Testis (tissue), 2 donors: ENCODE measurements at regions not wholly inside any gene's neighbourhood (a gene's known extent, or its start where the extent isn't known, plus 50 kb on each side); places are given as distances from the start of the nearest gene placed in this dataset.

Experiments used
- DNase-seq: peaks from one replicate; pipeline ENCODE4 v3.0.0-alpha.2; 2019
- H3K27ac ChIP-seq, 2 donors: fragments of 200-600 bp; sonication (generic); one replicate each; pipeline ENCODE4 v1.5.1; 2019
- H3K27me3 ChIP-seq: fragments of 200-600 bp; sonication (generic); one replicate; pipeline ENCODE4 v1.5.1; 2019
- H3K36me3 ChIP-seq: fragments of 200-600 bp; sonication (generic); one replicate; pipeline ENCODE4 v1.5.1; 2017; ENCODE audit warnings: low read depth; ENCODE audit errors: missing control alignments
- H3K4me1 ChIP-seq: fragments of 200-600 bp; sonication (generic); one replicate; pipeline ENCODE4 v1.5.1; 2019
- H3K4me3 ChIP-seq, 2 donors: fragments of 200-600 bp; sonication (generic); one replicate each; pipeline ENCODE4 v1.5.1; 2017 to 2019
- H3K9me3 ChIP-seq: fragments of 200-600 bp; sonication (generic); one replicate; pipeline ENCODE4 v1.5.1; 2017
- POLR2A ChIP-seq: fragments of 450-650 bp; IDR thresholded peaks from one replicate; pipeline ENCODE4 v1.6.1; 2017; ENCODE audit warnings: antibody characterized with exemption, mild to moderate bottlenecking, moderate library complexity
- WGBS, 2 donors: methylation state at CpG; one replicate each; pipeline ENCODE4 v1.1.5; 2018; 5-methylcytosine and 5-hydroxymethylcytosine counted together
- intact Hi-C: fragments of 100-400 bp; cut with DNase I; formaldehyde crosslinking; loops from one replicate; pipeline ENCODE4 v1.15.1; 2023; ENCODE audit warnings: low total_unique reads
- TF ChIP-seq, protein P1 (sequence below), 3 experiments: fragments of 450-650 bp in 2 of 3; fragments of 200-600 bp in 1 of 3; sonication (generic) in 1 of 3; IDR thresholded peaks; one replicate each; pipeline ENCODE4 v1.5.1; 2016 to 2019; ENCODE audit warnings: antibody characterized with exemption in 3 of 3, mild to moderate bottlenecking in 2 of 3, moderate library complexity in 1 of 3

DNA sequence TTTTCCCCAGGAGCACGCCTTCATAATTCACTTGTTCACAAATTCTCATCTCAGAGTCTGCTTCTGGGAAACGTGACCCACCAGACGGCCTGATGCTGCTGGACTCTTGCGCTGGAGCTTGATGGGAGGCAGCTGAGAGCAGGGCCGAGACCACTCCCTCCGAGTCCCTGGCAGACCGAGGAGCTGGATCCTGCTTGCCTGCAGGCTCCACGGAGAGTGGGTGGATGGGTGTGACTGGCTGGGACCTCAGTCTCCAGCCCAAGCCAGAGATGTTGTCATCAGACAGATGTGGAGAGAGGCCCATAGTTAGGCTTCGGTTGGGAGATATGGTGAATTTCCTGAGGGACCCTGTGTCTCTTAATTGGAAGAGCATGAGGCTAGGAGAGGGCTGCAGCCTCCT lies 76.4 kb downstream of the TSN start:
- DNase-seq = peak; percentile 33
- Histone ChIP-seq H3K4me1 (peaks cover 5% of the 10 kb centered on the region), H3K9me3 (no peaks in the 10 kb centered on the region), H3K36me3 (no peaks in the 10 kb centered on the region), H3K27me3 (no peaks in the 10 kb centered on the region), H3K27ac (no peak overlapping the region), H3K4me3 (no peak overlapping the region)
- TF ChIP-seq, protein P1, sequence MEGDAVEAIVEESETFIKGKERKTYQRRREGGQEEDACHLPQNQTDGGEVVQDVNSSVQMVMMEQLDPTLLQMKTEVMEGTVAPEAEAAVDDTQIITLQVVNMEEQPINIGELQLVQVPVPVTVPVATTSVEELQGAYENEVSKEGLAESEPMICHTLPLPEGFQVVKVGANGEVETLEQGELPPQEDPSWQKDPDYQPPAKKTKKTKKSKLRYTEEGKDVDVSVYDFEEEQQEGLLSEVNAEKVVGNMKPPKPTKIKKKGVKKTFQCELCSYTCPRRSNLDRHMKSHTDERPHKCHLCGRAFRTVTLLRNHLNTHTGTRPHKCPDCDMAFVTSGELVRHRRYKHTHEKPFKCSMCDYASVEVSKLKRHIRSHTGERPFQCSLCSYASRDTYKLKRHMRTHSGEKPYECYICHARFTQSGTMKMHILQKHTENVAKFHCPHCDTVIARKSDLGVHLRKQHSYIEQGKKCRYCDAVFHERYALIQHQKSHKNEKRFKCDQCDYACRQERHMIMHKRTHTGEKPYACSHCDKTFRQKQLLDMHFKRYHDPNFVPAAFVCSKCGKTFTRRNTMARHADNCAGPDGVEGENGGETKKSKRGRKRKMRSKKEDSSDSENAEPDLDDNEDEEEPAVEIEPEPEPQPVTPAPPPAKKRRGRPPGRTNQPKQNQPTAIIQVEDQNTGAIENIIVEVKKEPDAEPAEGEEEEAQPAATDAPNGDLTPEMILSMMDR (IDR thresholded peaks at IDR 0.05) = no peak
- no peak for TF ChIP-seq POLR2A
- 52 to 60% methylated on average over 4 to 9 of the region's 9 CpGs for WGBS, 2 donors
- intact Hi-C loops = no loop called here

DNA sequence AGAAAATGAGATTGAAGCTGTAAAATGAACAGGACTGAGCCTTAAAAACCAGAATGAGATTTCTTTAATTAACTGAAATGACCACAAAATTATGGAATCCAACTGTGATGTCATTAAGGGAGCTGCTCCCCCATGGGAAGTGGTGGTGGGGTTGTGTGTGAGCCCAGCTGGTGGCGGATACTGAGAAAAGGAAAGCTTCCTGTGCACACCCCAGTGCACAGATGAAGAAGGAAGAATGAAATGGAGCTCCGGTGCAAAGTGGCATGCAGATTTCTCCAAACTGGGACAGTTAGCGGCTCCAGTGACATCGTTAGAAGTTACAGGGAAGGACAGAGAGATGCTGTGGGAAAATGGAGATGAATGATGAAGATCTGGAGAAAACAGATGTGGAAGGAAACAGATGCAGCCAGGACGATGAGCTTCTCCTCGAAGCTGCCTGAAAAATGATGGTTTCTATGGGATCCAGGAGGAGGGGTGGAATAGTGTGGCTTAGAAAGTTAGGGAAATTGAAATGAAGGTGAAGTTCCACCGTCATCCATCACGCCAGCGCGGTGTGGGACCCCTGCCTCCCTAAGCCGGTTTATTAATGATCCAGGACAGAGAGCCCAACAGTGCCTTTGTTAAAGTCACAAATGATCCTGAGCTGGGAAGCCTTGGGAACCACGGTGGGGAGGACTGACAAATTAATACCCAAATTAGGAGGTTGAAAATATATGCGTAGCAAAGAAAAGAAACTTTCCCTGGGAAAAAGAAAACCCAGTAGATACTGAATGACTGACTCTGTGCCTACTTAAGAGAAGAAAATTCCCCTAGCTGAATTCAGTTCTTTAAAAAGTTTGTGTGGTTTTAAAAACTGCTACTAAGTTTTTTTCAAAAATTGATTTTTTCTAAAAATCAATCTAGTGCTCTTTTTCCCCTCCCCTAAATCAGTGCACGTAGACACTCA lies 77.2 kb downstream of the TSN start:
- Histone ChIP-seq H3K9me3 (no peaks in the 10 kb centered on the region), H3K36me3 (no peaks in the 10 kb centered on the region), H3K4me3 (no peak overlapping the region), H3K4me1 (peaks cover 5% of the 10 kb centered on the region), H3K27ac (no peak overlapping the region), H3K27me3 (no peaks in the 10 kb centered on the region)
- no peak for DNase-seq
- TF ChIP-seq POLR2A = no peak
- TF ChIP-seq, protein P1 (IDR thresholded peaks at IDR 0.05) = no peak
- intact Hi-C loops = no loop called here
- WGBS, 2 donors = 85 to 91% methylated on average over 14 of the region's 14 CpGs

DNA sequence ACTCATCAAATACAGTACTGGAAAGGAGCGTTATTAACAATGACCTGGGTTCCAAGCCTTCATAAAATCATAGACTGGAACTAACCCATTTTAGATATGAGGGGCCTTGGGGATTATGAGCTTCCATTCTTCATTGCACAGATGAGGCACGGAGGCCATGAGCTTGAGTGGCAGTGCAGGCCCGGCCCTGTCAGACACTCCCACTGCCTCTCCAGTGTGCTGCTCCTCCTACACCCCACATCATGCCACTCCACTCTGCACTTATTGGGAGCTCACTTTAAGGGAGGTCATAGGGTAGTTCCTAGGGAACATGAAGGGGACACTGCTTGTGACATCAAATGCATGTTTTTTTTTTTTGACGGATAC lies 77.9 kb downstream of the TSN start:
- H3K9me3 ChIP-seq = no peaks in the 10 kb centered on the region
- no peak for TF ChIP-seq POLR2A
- TF ChIP-seq, protein P1 (IDR thresholded peaks at IDR 0.05) = no peak
- DNase-seq = no peak
- H3K4me1 ChIP-seq = peaks cover 5% of the 10 kb centered on the region
- 81 to 86% methylated on average over 4 of the region's 4 CpGs for WGBS, 2 donors
- no peaks in the 10 kb centered on the region for H3K36me3 ChIP-seq
- H3K4me3 ChIP-seq = no peak overlapping the region
- no peak overlapping the region for H3K27ac ChIP-seq
- intact Hi-C loops = no loop called here
- no peaks in the 10 kb centered on the region for H3K27me3 ChIP-seq

DNA sequence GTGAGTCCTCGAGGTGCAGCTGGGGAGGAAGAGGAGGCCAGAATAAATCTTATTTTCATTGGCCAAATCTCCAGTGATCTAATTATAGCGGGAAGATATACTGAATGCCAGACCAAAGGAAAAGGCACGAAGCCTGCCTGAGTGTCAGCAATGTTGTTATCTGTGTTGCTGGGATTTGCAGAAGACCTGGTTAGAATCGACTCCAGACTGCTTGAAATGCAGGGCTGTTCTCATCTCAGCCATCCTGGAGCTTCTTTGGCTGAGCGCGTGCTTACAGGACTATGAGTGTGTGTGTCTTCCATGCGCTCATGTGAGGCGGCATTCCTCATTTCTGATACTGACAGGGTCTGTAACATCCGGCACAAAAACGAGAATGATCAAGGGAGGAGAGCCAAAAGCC lies 81.2 kb downstream of the TSN start:
- peak; percentile 16 for DNase-seq
- intact Hi-C loops = no loop called here
- 49 to 51% methylated on average over 10 of the region's 10 CpGs for WGBS, 2 donors
- no peak for TF ChIP-seq POLR2A
- TF ChIP-seq, protein P1 (IDR thresholded peaks at IDR 0.05) = no peak
- no peak overlapping the region for H3K4me3 ChIP-seq
- H3K9me3 ChIP-seq = no peaks in the 10 kb centered on the region
- no peaks in the 10 kb centered on the region for H3K27me3 ChIP-seq
- H3K4me1 ChIP-seq = peaks cover 5% of the 10 kb centered on the region
- H3K36me3 ChIP-seq = no peaks in the 10 kb centered on the region
- peak overlapping the region in 1 of 2 donors; percentile 11 for H3K27ac ChIP-seq

DNA sequence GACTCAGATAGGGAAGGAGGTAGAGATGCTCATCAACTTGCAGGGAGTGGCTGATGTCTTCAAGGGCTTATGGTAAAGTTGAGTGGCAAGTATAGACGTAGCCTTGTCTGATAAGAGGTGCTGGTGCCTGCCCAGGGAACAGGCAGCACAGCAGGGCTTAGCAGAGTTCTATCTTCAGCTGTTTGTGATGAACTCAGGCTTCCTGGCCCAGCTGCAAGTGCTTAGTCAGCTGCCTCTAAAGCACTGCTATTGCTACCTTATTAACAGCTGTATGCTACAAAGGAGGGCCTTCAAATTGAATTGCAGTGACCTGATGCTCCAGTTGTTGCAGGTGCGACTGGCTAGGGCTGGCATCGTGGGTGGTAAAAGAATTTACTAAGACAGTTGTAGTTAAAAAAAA lies 82.1 kb downstream of the TSN start:
- Histone ChIP-seq H3K9me3 (no peaks in the 10 kb centered on the region), H3K4me3 (no peak overlapping the region), H3K36me3 (no peaks in the 10 kb centered on the region), H3K4me1 (peaks cover 5% of the 10 kb centered on the region), H3K27ac (no peak overlapping the region), H3K27me3 (no peaks in the 10 kb centered on the region)
- intact Hi-C loops = no loop called here
- WGBS, 2 donors = 69 to 74% methylated on average over 3 of the region's 3 CpGs
- TF ChIP-seq, protein P1 (IDR thresholded peaks at IDR 0.05) = no peak
- no peak for TF ChIP-seq POLR2A
- no peak for DNase-seq
